ENCODE measurements at regions not wholly inside any gene's neighbourhood (a gene's known extent, or its start where the extent isn't known, plus 50 kb on each side); places are given as distances from the start of the nearest gene placed in this dataset.
"Not testable (repeated sequence)": the region's sequence is repeated elsewhere in the genome, so short reads cannot be mapped to it uniquely, and the experiment has no call there.

GRCh38 chr3:110697961-110698360 is 373.7 kb upstream of the NECTIN3 start:
- in situ Hi-C loops (cut with HindIII; ENCODE audit: low sequenced_read_pairs): no loop called here
- no peak for TF ChIP-seq CTCF (IDR thresholded peaks at IDR 0.05; ENCODE audit: low read depth, low read length, missing control alignments)
- DNase-seq (ENCODE audit: low read depth): no peak
- H3K4me3 ChIP-seq (ENCODE audit: low read depth, low read length): no peak overlapping the region

GRCh38 chr3:110704332-110704731 is 367.3 kb upstream of the NECTIN3 start:
- in situ Hi-C loops (cut with HindIII; ENCODE audit: low sequenced_read_pairs): not testable (repeated sequence)

GRCh38 chr3:110708156-110708555 is 363.5 kb upstream of the NECTIN3 start:
- DNase-seq (ENCODE audit: low read depth): peak; percentile 5
- in situ Hi-C loops (cut with HindIII; ENCODE audit: low sequenced_read_pairs): no loop called here
- TF ChIP-seq CTCF (IDR thresholded peaks at IDR 0.05; ENCODE audit: low read depth, low read length, missing control alignments): no peak
- no peak overlapping the region for H3K4me3 ChIP-seq (ENCODE audit: low read depth, low read length)

More at GRCh38 chr3:110704332-110704731, 367.3 kb upstream of the NECTIN3 start:
- not testable (repeated sequence) for DNase-seq (ENCODE audit: low read depth); H3K4me3 ChIP-seq (ENCODE audit: low read depth, low read length)

- H3K4me3 ChIP-seq (ENCODE audit: low read depth, low read length): no peak overlapping the region
- in situ Hi-C loops (cut with HindIII; ENCODE audit: low sequenced_read_pairs): no loop called here
- DNase-seq (ENCODE audit: low read depth): no peak
- no peak for TF ChIP-seq CTCF (IDR thresholded peaks at IDR 0.05; ENCODE audit: low read depth, low read length, missing control alignments)
Measured at GRCh38 chr3:110710156-110710555, 361.5 kb upstream of the NECTIN3 start.

GRCh38 chr3:110710603-110711002 is 361.0 kb upstream of the NECTIN3 start:
- no peak for DNase-seq (ENCODE audit: low read depth)
- in situ Hi-C loops (cut with HindIII; ENCODE audit: low sequenced_read_pairs): no loop called here
- no peak for TF ChIP-seq CTCF (IDR thresholded peaks at IDR 0.05; ENCODE audit: low read depth, low read length, missing control alignments)
- H3K4me3 ChIP-seq (ENCODE audit: low read depth, low read length): no peak overlapping the region

- no peak overlapping the region for H3K4me3 ChIP-seq (ENCODE audit: low read depth, low read length)
- no peak for TF ChIP-seq CTCF (IDR thresholded peaks at IDR 0.05; ENCODE audit: low read depth, low read length, missing control alignments)
- in situ Hi-C loops (cut with HindIII; ENCODE audit: low sequenced_read_pairs): no loop called here
- no peak for DNase-seq (ENCODE audit: low read depth)
Measured at GRCh38 chr3:110711130-110711832, 360.3 kb upstream of the NECTIN3 start.

- DNase-seq (ENCODE audit: low read depth): peak; percentile 55
- in situ Hi-C loops (cut with HindIII; ENCODE audit: low sequenced_read_pairs): no loop called here
- TF ChIP-seq CTCF (IDR thresholded peaks at IDR 0.05; ENCODE audit: low read depth, low read length, missing control alignments): no peak
- H3K4me3 ChIP-seq (ENCODE audit: low read depth, low read length): no peak overlapping the region
Measured at GRCh38 chr3:110711851-110712516, 359.6 kb upstream of the NECTIN3 start.

All from astrocyte of the cerebellum (primary cell).